ENCODE measurements at regions not wholly inside any gene's neighbourhood (a gene's known extent, or its start where the extent isn't known, plus 50 kb on each side); places are given as distances from the start of the nearest gene placed in this dataset.

- no peak for DNase-seq
Observed at GRCh38 chr13:76164290-76164689, 528.2 kb downstream of the LMO7 start.

GRCh38 chr13:76163761-76164160, 527.6 kb downstream of the LMO7 start:
- no peak for DNase-seq

GRCh38 chr13:76160961-76161925, 525.1 kb downstream of the LMO7 start:
- peak; percentile 69 for DNase-seq

GRCh38 chr13:76160506-76160905, 524.4 kb downstream of the LMO7 start:
- DNase-seq: no peak

GRCh38 chr13:76157926-76158325, 521.8 kb downstream of the LMO7 start:
- DNase-seq: no peak

- no peak for DNase-seq
Observed at GRCh38 chr13:76153239-76153638, 517.1 kb downstream of the LMO7 start.

- no peak for DNase-seq
Observed at GRCh38 chr13:76148926-76149325, 512.8 kb downstream of the LMO7 start.

- DNase-seq: no peak
Observed at GRCh38 chr13:76148374-76148773, 512.2 kb downstream of the LMO7 start.

GRCh38 chr13:76132532-76132931, 496.4 kb downstream of the LMO7 start:
- DNase-seq: no peak

GRCh38 chr13:76131551-76131950, 495.4 kb downstream of the LMO7 start:
- DNase-seq: peak; percentile 38

- no peak for DNase-seq
Observed at GRCh38 chr13:76129305-76130000, 493.3 kb downstream of the LMO7 start.

- no peak for DNase-seq
Observed at GRCh38 chr13:76127922-76128321, 491.8 kb downstream of the LMO7 start.

- DNase-seq: no peak
Observed at GRCh38 chr13:76123548-76123947, 487.4 kb downstream of the LMO7 start.

GRCh38 chr13:76116751-76117360, 480.7 kb downstream of the LMO7 start:
- DNase-seq: no peak

- no peak for DNase-seq
Observed at GRCh38 chr13:76106763-76107162, 470.6 kb downstream of the LMO7 start.

GRCh38 chr13:76094645-76095044, 458.5 kb downstream of the LMO7 start:
- no peak for DNase-seq

GRCh38 chr13:76091076-76091475, 454.9 kb downstream of the LMO7 start:
- DNase-seq: no peak

GRCh38 chr13:76086729-76087128, 450.6 kb downstream of the LMO7 start:
- no peak for DNase-seq

- no peak for DNase-seq
Observed at GRCh38 chr13:76067850-76068249, 431.7 kb downstream of the LMO7 start.

GRCh38 chr13:76053181-76053580, 417.1 kb downstream of the LMO7 start:
- no peak for DNase-seq

GRCh38 chr13:76049376-76049746, 413.2 kb downstream of the LMO7 start:
- no peak for DNase-seq

- DNase-seq: no peak
Observed at GRCh38 chr13:76048675-76049375, 412.7 kb downstream of the LMO7 start.

GRCh38 chr13:76048131-76048530, 412.0 kb downstream of the LMO7 start:
- DNase-seq: no peak
